GM23338 (cell line): ENCODE measurements at regions not wholly inside any gene's neighbourhood (a gene's known extent, or its start where the extent isn't known, plus 50 kb on each side); places are given as distances from the start of the nearest gene placed in this dataset.

Experiments
- CREB1 ChIP-seq: fragments of 250-450 bp; sonication (Bioruptor Pico); IDR thresholded peaks from 2 replicates; pipeline ENCODE4 v1.5.0; 2020; ENCODE audit warnings: low read depth, mild to moderate bottlenecking, moderate library complexity
- CTCF ChIP-seq, 2 experiments: fragments of 200-600 bp in 1 of 2; sonication (generic) in 1 of 2; conservative IDR thresholded peaks; 2 replicates each; pipeline versions ENCODE4 v1.5.1 to v1.6.1; 2016 to 2017; ENCODE audit warnings: antibody characterized with exemption in 2 of 2, low read depth in 2 of 2, mild to moderate bottlenecking in 2 of 2, moderate library complexity in 1 of 2
- EZH2 ChIP-seq: fragments of 200-600 bp; sonication (generic); IDR thresholded peaks from one replicate; pipeline ENCODE4 v1.8.0; 2017; ENCODE audit warnings: antibody characterized with exemption, mild to moderate bottlenecking, low read depth; ENCODE audit not compliant: unreplicated experiment
- EZH2phosphoT487 ChIP-seq: fragments of 200-600 bp; sonication (generic); IDR thresholded peaks from one replicate; pipeline ENCODE4 v1.8.1; 2018; ENCODE audit warnings: antibody characterized with exemption; ENCODE audit not compliant: unreplicated experiment
- JUNB ChIP-seq: IDR thresholded peaks from one replicate; pipeline ENCODE4 v1.6.1; 2016; ENCODE audit warnings: antibody characterized with exemption; ENCODE audit not compliant: unreplicated experiment
- NANOG ChIP-seq: IDR thresholded peaks from 2 replicates; pipeline ENCODE4 v1.6.1; 2016; ENCODE audit warnings: antibody characterized with exemption, borderline replicate concordance
- POLR2AphosphoS5 ChIP-seq: IDR thresholded peaks from 2 replicates; pipeline ENCODE4 v1.6.1; 2016; ENCODE audit warnings: antibody characterized with exemption, low read depth
- REST ChIP-seq: IDR thresholded peaks from one replicate; pipeline ENCODE4 v1.6.1; 2018; ENCODE audit warnings: antibody characterized with exemption; ENCODE audit not compliant: unreplicated experiment
- STAT1 ChIP-seq: IDR thresholded peaks from one replicate; pipeline ENCODE4 v1.6.1; 2016; ENCODE audit warnings: antibody characterized with exemption; ENCODE audit not compliant: unreplicated experiment
- ZNF331 ChIP-seq: fragments of 250-450 bp; sonication (Bioruptor Pico); IDR thresholded peaks from 2 replicates; pipeline ENCODE4 v1.5.0; 2020; ENCODE audit warnings: low read depth, mild to moderate bottlenecking, moderate library complexity
- ZNF462 ChIP-seq: fragments of 250-450 bp; sonication (Bioruptor Pico); IDR thresholded peaks from 2 replicates; pipeline ENCODE4 v1.5.0; 2020; ENCODE audit warnings: mild to moderate bottlenecking, moderate library complexity
- TF ChIP-seq, protein P1 (sequence below): IDR thresholded peaks from 2 replicates; pipeline ENCODE4 v1.6.1; 2016; ENCODE audit warnings: antibody characterized with exemption

DNA sequence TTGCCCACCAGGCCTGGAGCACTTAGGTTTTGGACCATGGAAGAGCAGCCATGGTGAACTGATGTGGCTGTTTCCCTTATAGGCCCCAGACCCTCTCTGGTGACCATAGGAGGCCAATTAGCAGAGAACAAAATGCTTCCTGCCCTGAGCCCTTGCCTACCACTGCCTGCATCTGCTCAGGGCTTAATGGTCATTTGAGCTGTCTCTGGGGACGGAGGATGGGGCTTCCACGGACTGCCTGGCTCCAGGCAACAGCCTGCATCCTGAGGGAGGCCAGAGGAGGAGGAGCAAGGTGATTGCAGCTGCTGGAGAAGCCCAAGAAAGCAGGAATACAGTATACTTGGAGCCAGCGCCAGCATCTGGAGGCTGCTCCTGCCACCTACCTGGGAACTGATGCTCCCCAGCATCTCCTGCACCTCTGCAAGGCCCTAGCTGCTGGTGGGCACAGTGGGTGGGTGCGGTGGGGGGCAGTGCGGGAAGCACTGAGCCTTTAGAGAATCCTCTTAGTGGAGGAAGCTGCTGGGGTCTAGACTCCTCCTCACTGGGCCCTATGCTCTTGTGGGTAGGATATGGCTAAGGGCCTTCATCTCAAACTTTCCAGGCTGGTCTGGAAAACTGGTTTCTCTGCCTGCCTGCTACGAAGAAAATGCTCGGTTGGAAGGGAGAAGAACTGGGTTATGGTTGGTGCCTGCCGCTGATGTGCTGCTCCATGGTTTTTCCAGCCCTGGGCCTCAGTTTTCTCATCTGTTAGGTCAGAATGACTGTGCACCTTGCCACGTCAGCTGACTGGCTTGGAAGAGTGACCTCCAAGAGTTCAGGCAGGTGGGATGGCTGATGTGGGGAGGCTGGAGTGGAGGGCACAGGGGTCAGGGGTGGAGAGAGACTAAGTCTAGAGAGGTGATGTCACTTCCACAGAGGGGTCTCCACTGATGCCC lies 158.8 kb upstream of the PJA1 start:
- no peak for TF ChIP-seq CTCF (conservative IDR thresholded peaks at IDR 0.05; ENCODE audit: low read depth in 2 of 2)
- TF ChIP-seq JUNB: no peak
- TF ChIP-seq POLR2AphosphoS5: no peak
- no peak for TF ChIP-seq EZH2phosphoT487
- no peak for TF ChIP-seq EZH2
- no peak for TF ChIP-seq REST
- TF ChIP-seq CREB1 (CRISPR knock-in tag): no peak
- no peak for TF ChIP-seq STAT1
- TF ChIP-seq ZNF462 (CRISPR knock-in tag): no peak
- TF ChIP-seq, protein P1, sequence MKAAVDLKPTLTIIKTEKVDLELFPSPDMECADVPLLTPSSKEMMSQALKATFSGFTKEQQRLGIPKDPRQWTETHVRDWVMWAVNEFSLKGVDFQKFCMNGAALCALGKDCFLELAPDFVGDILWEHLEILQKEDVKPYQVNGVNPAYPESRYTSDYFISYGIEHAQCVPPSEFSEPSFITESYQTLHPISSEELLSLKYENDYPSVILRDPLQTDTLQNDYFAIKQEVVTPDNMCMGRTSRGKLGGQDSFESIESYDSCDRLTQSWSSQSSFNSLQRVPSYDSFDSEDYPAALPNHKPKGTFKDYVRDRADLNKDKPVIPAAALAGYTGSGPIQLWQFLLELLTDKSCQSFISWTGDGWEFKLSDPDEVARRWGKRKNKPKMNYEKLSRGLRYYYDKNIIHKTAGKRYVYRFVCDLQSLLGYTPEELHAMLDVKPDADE: no peak
- TF ChIP-seq NANOG: no peak
- no peak for TF ChIP-seq ZNF331
